ENCODE measurements at regions not wholly inside any gene's neighbourhood (a gene's known extent, or its start where the extent isn't known, plus 50 kb on each side); places are given as distances from the start of the nearest gene placed in this dataset.

DNA sequence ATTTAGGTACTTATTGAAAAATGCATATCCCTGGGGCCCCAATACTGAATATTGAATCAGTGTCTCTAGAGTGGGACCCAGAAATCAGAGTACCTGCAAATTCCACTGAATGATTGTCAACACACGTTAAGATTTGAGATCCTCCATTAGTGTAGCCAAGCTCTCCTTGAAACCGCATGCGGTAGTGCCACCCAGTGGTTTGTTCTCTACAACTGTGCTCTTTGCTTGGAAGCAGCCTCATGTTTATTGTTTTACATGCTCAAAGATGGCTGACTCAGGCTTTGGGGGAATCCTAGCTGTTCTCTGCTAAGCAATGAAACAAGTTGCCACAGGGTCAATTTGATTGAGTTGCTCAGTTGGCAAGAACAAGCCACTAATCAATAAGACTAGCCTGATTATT lies 340.2 kb upstream of the CELF2 start:
- H3K9me3 ChIP-seq (ENCODE audit: control insufficient read depth in 4 of 4, low read length in 3 of 4) = peaks cover 0 to 3% (median 0%) of the 10 kb centered on the region in 4 donors
- no peaks in the 10 kb centered on the region for H3K4me1 ChIP-seq (ENCODE audit: control insufficient read depth in 4 of 4, insufficient read depth in 4 of 4, low read length in 3 of 4)
- WGBS = 45% methylated on average over 3 of the region's 3 CpGs
- H3K36me3 ChIP-seq (ENCODE audit: control insufficient read depth in 4 of 4, insufficient read depth in 3 of 4, low read depth in 1 of 4, low read length in 3 of 4) = no peaks in the 10 kb centered on the region
- TF ChIP-seq SP1 (IDR thresholded peaks at IDR 0.05) (no peak), HNF4G (IDR thresholded peaks at IDR 0.05) (no peak), RXRA (IDR thresholded peaks at IDR 0.05) (no peak), GABPA (IDR thresholded peaks at IDR 0.05 in 1 of 2, conservative IDR thresholded peaks at IDR 0.05 in 1 of 2) (no peak), TAF1 (conservative IDR thresholded peaks at IDR 0.05) (no peak), RAD21 (IDR thresholded peaks at IDR 0.05) (peak; percentile 64 to 73)
- TF ChIP-seq, protein P1, sequence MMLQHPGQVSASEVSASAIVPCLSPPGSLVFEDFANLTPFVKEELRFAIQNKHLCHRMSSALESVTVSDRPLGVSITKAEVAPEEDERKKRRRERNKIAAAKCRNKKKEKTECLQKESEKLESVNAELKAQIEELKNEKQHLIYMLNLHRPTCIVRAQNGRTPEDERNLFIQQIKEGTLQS (IDR thresholded peaks at IDR 0.05) = no peak
- H3K4me3 ChIP-seq (ENCODE audit: low read depth in 1 of 3, low read length in 3 of 3) = no peak overlapping the region
- H3K27me3 ChIP-seq (ENCODE audit: control insufficient read depth in 4 of 4, insufficient read depth in 4 of 4, low read length in 3 of 4) = no peaks in the 10 kb centered on the region
- DNase-seq (ENCODE audit: low spot score) = peak; percentile 35
- no peak overlapping the region for H3K27ac ChIP-seq (ENCODE audit: low read depth in 1 of 2, low read length in 2 of 2)
- no peak overlapping the region for H3K9ac ChIP-seq (ENCODE audit: low read depth in 1 of 2, low read length in 2 of 2)

DNA sequence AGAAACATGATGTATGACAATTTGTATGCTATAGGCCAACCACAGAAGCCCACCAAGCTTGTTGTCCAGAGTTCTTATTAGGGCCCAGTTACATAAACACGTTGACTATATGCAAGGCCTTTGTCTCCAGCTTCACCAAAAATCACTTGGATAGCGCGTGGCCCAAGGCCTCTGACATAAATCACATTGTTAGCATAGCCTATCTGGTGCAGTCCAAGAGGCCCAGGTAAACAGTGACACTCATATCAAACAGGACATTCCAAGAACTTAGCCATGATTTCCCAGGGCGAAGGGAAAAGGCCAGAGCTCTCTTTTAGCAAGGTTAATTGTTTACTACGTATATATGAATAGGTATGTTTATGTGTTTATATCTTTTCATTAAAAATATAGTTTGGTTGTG lies 337.2 kb upstream of the CELF2 start:
- WGBS = 49% methylated on average over 5 of the region's 5 CpGs

More for the DNA sequence above, 337.2 kb upstream of the CELF2 start:
- Histone ChIP-seq H3K9ac (ENCODE audit: low read depth in 1 of 2, low read length in 2 of 2) (no peak overlapping the region), H3K9me3 (ENCODE audit: control insufficient read depth in 4 of 4, low read length in 3 of 4) (no peaks in the 10 kb centered on the region), H3K27ac (ENCODE audit: low read depth in 1 of 2, low read length in 2 of 2) (no peak overlapping the region), H3K27me3 (ENCODE audit: control insufficient read depth in 4 of 4, insufficient read depth in 4 of 4, low read length in 3 of 4) (no peaks in the 10 kb centered on the region), H3K4me1 (ENCODE audit: control insufficient read depth in 4 of 4, insufficient read depth in 4 of 4, low read length in 3 of 4) (no peaks in the 10 kb centered on the region), H3K4me3 (ENCODE audit: low read depth in 1 of 3, low read length in 3 of 3) (no peak overlapping the region), H3K36me3 (ENCODE audit: control insufficient read depth in 4 of 4, insufficient read depth in 3 of 4, low read depth in 1 of 4, low read length in 3 of 4) (no peaks in the 10 kb centered on the region)
- TF ChIP-seq, protein P2, sequence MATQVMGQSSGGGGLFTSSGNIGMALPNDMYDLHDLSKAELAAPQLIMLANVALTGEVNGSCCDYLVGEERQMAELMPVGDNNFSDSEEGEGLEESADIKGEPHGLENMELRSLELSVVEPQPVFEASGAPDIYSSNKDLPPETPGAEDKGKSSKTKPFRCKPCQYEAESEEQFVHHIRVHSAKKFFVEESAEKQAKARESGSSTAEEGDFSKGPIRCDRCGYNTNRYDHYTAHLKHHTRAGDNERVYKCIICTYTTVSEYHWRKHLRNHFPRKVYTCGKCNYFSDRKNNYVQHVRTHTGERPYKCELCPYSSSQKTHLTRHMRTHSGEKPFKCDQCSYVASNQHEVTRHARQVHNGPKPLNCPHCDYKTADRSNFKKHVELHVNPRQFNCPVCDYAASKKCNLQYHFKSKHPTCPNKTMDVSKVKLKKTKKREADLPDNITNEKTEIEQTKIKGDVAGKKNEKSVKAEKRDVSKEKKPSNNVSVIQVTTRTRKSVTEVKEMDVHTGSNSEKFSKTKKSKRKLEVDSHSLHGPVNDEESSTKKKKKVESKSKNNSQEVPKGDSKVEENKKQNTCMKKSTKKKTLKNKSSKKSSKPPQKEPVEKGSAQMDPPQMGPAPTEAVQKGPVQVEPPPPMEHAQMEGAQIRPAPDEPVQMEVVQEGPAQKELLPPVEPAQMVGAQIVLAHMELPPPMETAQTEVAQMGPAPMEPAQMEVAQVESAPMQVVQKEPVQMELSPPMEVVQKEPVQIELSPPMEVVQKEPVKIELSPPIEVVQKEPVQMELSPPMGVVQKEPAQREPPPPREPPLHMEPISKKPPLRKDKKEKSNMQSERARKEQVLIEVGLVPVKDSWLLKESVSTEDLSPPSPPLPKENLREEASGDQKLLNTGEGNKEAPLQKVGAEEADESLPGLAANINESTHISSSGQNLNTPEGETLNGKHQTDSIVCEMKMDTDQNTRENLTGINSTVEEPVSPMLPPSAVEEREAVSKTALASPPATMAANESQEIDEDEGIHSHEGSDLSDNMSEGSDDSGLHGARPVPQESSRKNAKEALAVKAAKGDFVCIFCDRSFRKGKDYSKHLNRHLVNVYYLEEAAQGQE (IDR thresholded peaks at IDR 0.05) = no peak
- TF ChIP-seq HNF4G (IDR thresholded peaks at IDR 0.05) (no peak), SP1 (IDR thresholded peaks at IDR 0.05) (no peak)
- TF ChIP-seq, protein P3, sequence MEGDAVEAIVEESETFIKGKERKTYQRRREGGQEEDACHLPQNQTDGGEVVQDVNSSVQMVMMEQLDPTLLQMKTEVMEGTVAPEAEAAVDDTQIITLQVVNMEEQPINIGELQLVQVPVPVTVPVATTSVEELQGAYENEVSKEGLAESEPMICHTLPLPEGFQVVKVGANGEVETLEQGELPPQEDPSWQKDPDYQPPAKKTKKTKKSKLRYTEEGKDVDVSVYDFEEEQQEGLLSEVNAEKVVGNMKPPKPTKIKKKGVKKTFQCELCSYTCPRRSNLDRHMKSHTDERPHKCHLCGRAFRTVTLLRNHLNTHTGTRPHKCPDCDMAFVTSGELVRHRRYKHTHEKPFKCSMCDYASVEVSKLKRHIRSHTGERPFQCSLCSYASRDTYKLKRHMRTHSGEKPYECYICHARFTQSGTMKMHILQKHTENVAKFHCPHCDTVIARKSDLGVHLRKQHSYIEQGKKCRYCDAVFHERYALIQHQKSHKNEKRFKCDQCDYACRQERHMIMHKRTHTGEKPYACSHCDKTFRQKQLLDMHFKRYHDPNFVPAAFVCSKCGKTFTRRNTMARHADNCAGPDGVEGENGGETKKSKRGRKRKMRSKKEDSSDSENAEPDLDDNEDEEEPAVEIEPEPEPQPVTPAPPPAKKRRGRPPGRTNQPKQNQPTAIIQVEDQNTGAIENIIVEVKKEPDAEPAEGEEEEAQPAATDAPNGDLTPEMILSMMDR (IDR thresholded peaks at IDR 0.05; ENCODE audit: low read depth, low read length, missing input control) = no peak
- TF ChIP-seq, protein P1 (IDR thresholded peaks at IDR 0.05) = no peak
- DNase-seq (ENCODE audit: low spot score) = no peak
